ENCODE measurements at regions not wholly inside any gene's neighbourhood (a gene's known extent, or its start where the extent isn't known, plus 50 kb on each side); places are given as distances from the start of the nearest gene placed in this dataset.

- Histone ChIP-seq H3K27me3 (peaks cover 0 to 58% (median 19%) of the 10 kb centered on the region in 7 donors), H3K36me3 (no peaks in the 10 kb centered on the region), H3K4me3 (no peak overlapping the region), H3K27ac (no peak overlapping the region), H3K9me3 (no peaks in the 10 kb centered on the region), H3K4me1 (no peaks in the 10 kb centered on the region)
- DNase-seq (no peak), ATAC-seq (no peak)
- TF ChIP-seq CTCF (IDR thresholded peaks at IDR 0.05): no peak
- intact Hi-C loops (cut with DNase I): no loop called here
- WGBS, 2 donors: 74 to 83% methylated on average over 2 of the region's 2 CpGs
Measured at GRCh38 chr2:177037569-177037968, 175.0 kb upstream of the HNRNPA3 start.

DNA sequence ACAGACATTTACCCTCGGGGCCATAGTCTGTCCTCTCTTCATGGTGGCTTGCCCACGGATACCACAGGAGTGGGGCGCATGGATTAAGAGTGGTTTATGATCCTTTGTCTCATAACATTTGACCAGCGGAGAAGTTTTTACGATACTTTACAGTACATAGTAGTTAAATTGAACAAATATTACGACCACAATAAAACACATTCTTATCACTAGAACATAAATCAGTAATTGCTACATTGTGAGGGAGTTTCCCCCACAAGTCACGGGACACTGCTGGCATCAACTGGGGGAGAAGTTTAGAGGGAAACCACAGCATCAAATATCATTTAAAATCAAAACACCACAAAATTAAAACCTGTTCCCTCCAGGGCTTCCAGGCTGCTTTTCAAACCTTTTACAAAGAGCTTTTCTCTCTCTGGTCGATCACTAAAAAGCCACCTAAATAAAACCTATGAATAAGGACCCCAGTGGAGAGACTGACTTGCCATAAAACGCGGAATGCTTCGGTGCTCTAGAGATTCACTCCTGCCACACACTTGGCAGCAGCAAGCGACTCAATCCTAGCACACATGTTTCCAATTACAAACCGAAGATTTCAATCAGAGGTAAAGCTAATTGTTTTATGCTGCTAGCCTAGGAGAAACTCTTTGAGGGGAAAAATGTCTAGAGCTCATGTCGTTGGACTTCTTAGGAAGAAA, 173.7 kb upstream of the HNRNPA3 start:
- H3K4me1 ChIP-seq: no peaks in the 10 kb centered on the region
- no peaks in the 10 kb centered on the region for H3K36me3 ChIP-seq
- DNase-seq: no peak
- H3K4me3 ChIP-seq: no peak overlapping the region
- 79 to 84% methylated on average over 14 of the region's 14 CpGs for WGBS, 2 donors
- H3K27me3 ChIP-seq: peaks cover 0 to 52% (median 19%) of the 10 kb centered on the region in 7 donors
- TF ChIP-seq CTCF (IDR thresholded peaks at IDR 0.05): no peak
- no peaks in the 10 kb centered on the region for H3K9me3 ChIP-seq
- intact Hi-C loops (cut with DNase I): no loop called here
- no peak overlapping the region for H3K27ac ChIP-seq
- ATAC-seq: no peak

DNA sequence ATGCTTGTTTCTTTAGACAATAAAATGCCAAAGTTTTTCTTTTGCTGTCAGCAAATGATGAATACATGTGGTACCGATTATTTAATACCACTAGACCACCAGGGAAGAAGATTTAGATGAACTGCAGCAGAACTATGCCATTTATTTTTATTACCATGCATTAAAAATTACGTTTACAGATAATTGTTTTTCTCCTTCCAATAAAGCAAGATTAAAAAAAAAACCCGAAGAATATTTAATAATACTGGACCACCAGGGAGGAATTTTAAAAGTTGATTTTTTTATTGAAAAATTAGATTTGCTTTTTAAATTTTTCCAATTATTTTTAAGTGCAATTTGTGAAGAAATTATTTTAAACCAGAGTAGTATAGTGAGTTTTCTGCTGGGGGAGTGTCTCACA, 170.3 kb upstream of the HNRNPA3 start:
- H3K9me3 ChIP-seq: no peaks in the 10 kb centered on the region
- DNase-seq: no peak
- H3K36me3 ChIP-seq: no peaks in the 10 kb centered on the region
- no peak for TF ChIP-seq CTCF (IDR thresholded peaks at IDR 0.05)
- ATAC-seq: no peak
- no peaks in the 10 kb centered on the region for H3K4me1 ChIP-seq
- no peak overlapping the region for H3K4me3 ChIP-seq
- H3K27ac ChIP-seq: no peak overlapping the region
- WGBS, 2 donors: 80 to 83% methylated on average over 3 of the region's 3 CpGs
- intact Hi-C loops (cut with DNase I): no loop called here
- H3K27me3 ChIP-seq: peaks cover 0 to 32% (median 14%) of the 10 kb centered on the region in 7 donors

- DNase-seq: no peak
- H3K4me1 ChIP-seq: no peaks in the 10 kb centered on the region
- no peak overlapping the region for H3K4me3 ChIP-seq
- H3K27me3 ChIP-seq: peaks cover 0 to 24% (median 3%) of the 10 kb centered on the region in 7 donors
- H3K36me3 ChIP-seq: no peaks in the 10 kb centered on the region
- intact Hi-C loops (cut with DNase I): no loop called here
- no peak for TF ChIP-seq CTCF (IDR thresholded peaks at IDR 0.05)
- no peak overlapping the region for H3K27ac ChIP-seq
- peaks cover 0 to 6% (median 0%) of the 10 kb centered on the region in 11 donors for H3K9me3 ChIP-seq
- WGBS, 2 donors: 57 to 69% methylated on average over 2 of the region's 2 CpGs
- no peak for ATAC-seq
Measured at GRCh38 chr2:177044671-177045070, 167.9 kb upstream of the HNRNPA3 start.

Data from heart right ventricle (tissue), 16 donors.